ENCODE measurements at regions not wholly inside any gene's neighbourhood (a gene's known extent, or its start where the extent isn't known, plus 50 kb on each side); places are given as distances from the start of the nearest gene placed in this dataset.

DNA sequence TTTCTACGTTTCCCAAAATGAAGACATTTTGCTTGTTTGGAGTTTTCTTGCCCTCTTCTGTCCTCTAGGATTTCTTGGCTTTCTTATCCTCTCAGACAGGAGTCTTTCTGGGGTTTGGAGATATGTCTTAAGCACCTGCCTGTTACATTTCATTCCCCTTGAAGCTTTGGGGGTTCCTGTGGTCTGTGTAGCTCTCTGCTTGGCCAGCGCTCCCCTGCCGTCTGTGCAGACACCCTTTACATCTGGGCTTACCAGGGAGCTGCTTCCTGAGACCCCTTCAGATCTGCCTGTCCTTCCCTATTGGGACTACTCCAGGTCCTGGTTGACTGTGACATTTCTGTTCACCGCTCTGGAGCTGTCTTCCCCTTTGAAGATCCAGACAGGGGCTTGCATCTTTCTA is 171.9 kb upstream of the CSF3R start (continued):
- TF ChIP-seq CHD7 (IDR thresholded peaks at IDR 0.05; ENCODE audit: insufficient replicate concordance, low read length) = no peak
- no peak for TF ChIP-seq RNF2 (IDR thresholded peaks at IDR 0.05; ENCODE audit: borderline replicate concordance, low read depth, low read length, missing control alignments, poor library complexity, severe bottlenecking)
- no peak for TF ChIP-seq GTF2F1 (IDR thresholded peaks at IDR 0.05; ENCODE audit: borderline replicate concordance, low read depth, low read length)
- TF ChIP-seq CTBP2 (IDR thresholded peaks at IDR 0.05; ENCODE audit: borderline replicate concordance, insufficient read depth, insufficient read length, low read length) = no peak
- no peak for TF ChIP-seq GABPA (IDR thresholded peaks at IDR 0.05; ENCODE audit: borderline replicate concordance, insufficient read depth, low read length)
- TF ChIP-seq SRF (IDR thresholded peaks at IDR 0.05; ENCODE audit: low read depth, low read length) = no peak

Measured in H1 (cell line).